ENCODE measurements at regions not wholly inside any gene's neighbourhood (a gene's known extent, or its start where the extent isn't known, plus 50 kb on each side); places are given as distances from the start of the nearest gene placed in this dataset.

DNA sequence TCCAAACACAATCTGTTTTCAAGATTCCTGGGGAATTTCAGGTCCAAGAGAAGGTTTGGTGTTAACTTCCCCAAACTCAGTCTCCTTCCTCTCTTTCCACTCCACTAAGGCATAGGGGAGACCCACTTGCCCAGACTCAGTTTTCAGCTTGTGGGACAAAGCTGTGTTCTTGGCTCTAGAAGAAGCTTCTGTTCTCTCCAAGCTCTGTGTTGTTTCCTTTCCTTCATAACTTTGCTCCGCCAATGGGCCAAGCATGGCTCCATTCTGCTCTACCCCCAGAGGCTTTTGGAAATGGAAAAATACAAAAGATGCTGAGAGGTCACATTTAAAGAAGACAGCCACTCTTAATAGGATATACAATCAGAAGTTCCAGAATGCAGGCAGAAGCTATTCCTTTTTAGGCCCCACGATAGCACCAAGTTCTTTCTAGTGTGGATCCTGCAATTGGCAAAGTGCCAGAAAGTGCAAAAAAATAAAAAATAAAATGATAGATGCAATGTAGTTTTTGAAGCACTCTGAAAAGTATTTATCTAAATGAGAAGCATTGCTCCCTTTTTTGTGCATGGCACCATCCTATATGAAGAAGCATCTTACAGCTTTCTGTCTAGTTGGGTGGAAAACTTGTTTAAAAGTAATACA is 510.1 kb downstream of the TXNL1 start:
- H2AFZ ChIP-seq (ENCODE audit: low read length), result no peak overlapping the region
- no peaks in the 10 kb centered on the region for H3K9me3 ChIP-seq (replicated peaks; ENCODE audit: insufficient read depth, low read length)
- H3F3A ChIP-seq (ENCODE audit: insufficient read depth, low read length), result no peaks in the 10 kb centered on the region
- no peaks in the 10 kb centered on the region for H3K27me3 ChIP-seq (replicated peaks; ENCODE audit: insufficient read depth, low read length)
- no peak overlapping the region for H3K4me3 ChIP-seq (ENCODE audit: low read length)
- no peak overlapping the region for H3K9ac ChIP-seq (ENCODE audit: low read length)
- no peak overlapping the region for H3K27ac ChIP-seq (ENCODE audit: low read length)
- no peak for TF ChIP-seq EZH2phosphoT487 (IDR thresholded peaks at IDR 0.05; ENCODE audit: low read length)
- TF ChIP-seq EZH2 (optimal IDR thresholded peaks at IDR 0.05; ENCODE audit: low read depth, low read length), result no peak
- TF ChIP-seq, protein P1, sequence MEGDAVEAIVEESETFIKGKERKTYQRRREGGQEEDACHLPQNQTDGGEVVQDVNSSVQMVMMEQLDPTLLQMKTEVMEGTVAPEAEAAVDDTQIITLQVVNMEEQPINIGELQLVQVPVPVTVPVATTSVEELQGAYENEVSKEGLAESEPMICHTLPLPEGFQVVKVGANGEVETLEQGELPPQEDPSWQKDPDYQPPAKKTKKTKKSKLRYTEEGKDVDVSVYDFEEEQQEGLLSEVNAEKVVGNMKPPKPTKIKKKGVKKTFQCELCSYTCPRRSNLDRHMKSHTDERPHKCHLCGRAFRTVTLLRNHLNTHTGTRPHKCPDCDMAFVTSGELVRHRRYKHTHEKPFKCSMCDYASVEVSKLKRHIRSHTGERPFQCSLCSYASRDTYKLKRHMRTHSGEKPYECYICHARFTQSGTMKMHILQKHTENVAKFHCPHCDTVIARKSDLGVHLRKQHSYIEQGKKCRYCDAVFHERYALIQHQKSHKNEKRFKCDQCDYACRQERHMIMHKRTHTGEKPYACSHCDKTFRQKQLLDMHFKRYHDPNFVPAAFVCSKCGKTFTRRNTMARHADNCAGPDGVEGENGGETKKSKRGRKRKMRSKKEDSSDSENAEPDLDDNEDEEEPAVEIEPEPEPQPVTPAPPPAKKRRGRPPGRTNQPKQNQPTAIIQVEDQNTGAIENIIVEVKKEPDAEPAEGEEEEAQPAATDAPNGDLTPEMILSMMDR (IDR thresholded peaks at IDR 0.05; ENCODE audit: low read length), result no peak
- H3K79me2 ChIP-seq (ENCODE audit: low read length), result no peaks in the 10 kb centered on the region
- H3K4me1 ChIP-seq (ENCODE audit: low read length), result no peaks in the 10 kb centered on the region
- no peak overlapping the region for H3K4me2 ChIP-seq (ENCODE audit: low read depth, low read length)
- H3K9me2 ChIP-seq (replicated peaks; ENCODE audit: insufficient read depth, low read length), result no peaks in the 10 kb centered on the region
- H4K20me1 ChIP-seq (ENCODE audit: insufficient read depth, low read length), result no peaks in the 10 kb centered on the region
- DNase-seq, result no peak
- H3K36me3 ChIP-seq (replicated peaks; ENCODE audit: insufficient read depth, low read length), result no peaks in the 10 kb centered on the region

DNA sequence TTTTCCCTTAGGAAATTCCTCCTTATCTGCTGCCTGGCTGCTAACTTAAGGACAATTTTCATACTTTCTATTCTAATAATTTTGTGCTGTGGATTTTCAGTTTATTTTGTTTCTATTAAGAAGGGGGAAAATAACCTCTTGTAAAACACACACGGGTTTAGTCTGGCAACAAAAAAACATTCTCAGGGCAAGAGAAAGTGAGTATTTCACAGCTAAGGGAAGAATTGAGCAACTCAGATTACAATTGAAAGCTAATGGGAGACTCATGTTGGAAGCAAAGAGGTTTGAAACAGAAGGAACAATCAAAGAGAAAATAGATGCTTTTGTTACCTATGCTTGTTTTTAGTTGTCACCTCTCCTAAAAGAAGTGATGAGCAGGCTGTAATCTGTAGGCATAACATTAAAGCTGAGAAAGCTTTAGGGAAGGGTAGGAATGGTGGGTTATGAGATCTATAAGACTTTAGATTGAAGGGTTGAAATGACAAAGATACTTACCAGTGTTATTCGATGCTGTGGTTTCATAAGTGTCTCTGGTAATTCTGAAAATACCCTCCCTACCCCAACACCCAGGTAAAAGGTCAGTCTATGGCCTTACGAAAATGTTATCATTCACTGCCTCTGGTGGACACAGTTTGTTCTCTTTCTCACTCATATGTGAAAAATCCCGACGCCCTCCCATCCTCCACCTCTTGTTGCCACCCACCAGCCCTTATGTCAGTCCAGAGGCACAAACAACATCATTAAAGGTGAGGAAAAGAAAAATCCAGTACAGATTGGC is 510.9 kb downstream of the TXNL1 start:
- no peaks in the 10 kb centered on the region for H3K79me2 ChIP-seq (ENCODE audit: low read length)
- H3K4me3 ChIP-seq (ENCODE audit: low read length), result no peak overlapping the region
- H3K4me2 ChIP-seq (ENCODE audit: low read depth, low read length), result no peak overlapping the region
- no peak for TF ChIP-seq EZH2 (optimal IDR thresholded peaks at IDR 0.05; ENCODE audit: low read depth, low read length)
- TF ChIP-seq, protein P1 (IDR thresholded peaks at IDR 0.05; ENCODE audit: low read length), result no peak
- H3K27me3 ChIP-seq (replicated peaks; ENCODE audit: insufficient read depth, low read length), result no peaks in the 10 kb centered on the region
- no peaks in the 10 kb centered on the region for H4K20me1 ChIP-seq (ENCODE audit: insufficient read depth, low read length)
- no peaks in the 10 kb centered on the region for H3K4me1 ChIP-seq (ENCODE audit: low read length)
- no peak overlapping the region for H3K27ac ChIP-seq (ENCODE audit: low read length)
- no peaks in the 10 kb centered on the region for H3K9me3 ChIP-seq (replicated peaks; ENCODE audit: insufficient read depth, low read length)
- H3K36me3 ChIP-seq (replicated peaks; ENCODE audit: insufficient read depth, low read length), result no peaks in the 10 kb centered on the region
- no peak overlapping the region for H3K9ac ChIP-seq (ENCODE audit: low read length)
- no peak overlapping the region for H2AFZ ChIP-seq (ENCODE audit: low read length)
- no peak for DNase-seq
- H3K9me2 ChIP-seq (replicated peaks; ENCODE audit: insufficient read depth, low read length), result no peaks in the 10 kb centered on the region
- H3F3A ChIP-seq (ENCODE audit: insufficient read depth, low read length), result no peaks in the 10 kb centered on the region

DNA sequence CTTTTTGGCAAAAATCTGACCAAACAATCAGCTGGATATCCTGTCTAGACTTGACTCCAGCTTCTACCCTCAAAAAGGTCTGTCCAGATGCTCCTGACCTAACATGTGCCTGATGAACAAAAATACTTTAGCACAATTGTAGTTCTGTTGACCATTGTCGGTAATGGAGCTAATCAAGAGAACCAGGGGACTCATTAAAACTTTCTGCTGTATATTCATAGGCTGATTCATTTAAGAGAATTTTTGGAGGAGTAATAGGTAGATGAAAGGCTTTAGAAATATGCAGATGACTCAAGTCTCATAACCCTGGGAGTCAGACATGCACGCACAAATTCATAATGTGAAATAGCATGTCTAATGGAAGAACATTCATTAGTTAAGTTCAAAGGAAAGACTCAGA is 514.2 kb downstream of the TXNL1 start:
- Histone ChIP-seq H3K4me2 (ENCODE audit: low read depth, low read length) (no peak overlapping the region), H3K9me2 (replicated peaks; ENCODE audit: insufficient read depth, low read length) (no peaks in the 10 kb centered on the region), H3K4me3 (ENCODE audit: low read length) (no peak overlapping the region), H3K9me3 (replicated peaks; ENCODE audit: insufficient read depth, low read length) (no peaks in the 10 kb centered on the region), H4K20me1 (ENCODE audit: insufficient read depth, low read length) (no peaks in the 10 kb centered on the region), H3K27me3 (replicated peaks; ENCODE audit: insufficient read depth, low read length) (no peaks in the 10 kb centered on the region), H3K27ac (ENCODE audit: low read length) (no peak overlapping the region), H3K36me3 (replicated peaks; ENCODE audit: insufficient read depth, low read length) (no peaks in the 10 kb centered on the region), H3K9ac (ENCODE audit: low read length) (no peak overlapping the region), H3F3A (ENCODE audit: insufficient read depth, low read length) (no peaks in the 10 kb centered on the region), H2AFZ (ENCODE audit: low read length) (no peak overlapping the region; the same call in 1 of the 2 replicates), H3K79me2 (ENCODE audit: low read length) (no peaks in the 10 kb centered on the region), H3K4me1 (ENCODE audit: low read length) (no peaks in the 10 kb centered on the region)
- TF ChIP-seq, protein P1 (IDR thresholded peaks at IDR 0.05; ENCODE audit: low read length), result no peak
- TF ChIP-seq EZH2phosphoT487 (IDR thresholded peaks at IDR 0.05; ENCODE audit: low read length), result no peak
- TF ChIP-seq EZH2 (optimal IDR thresholded peaks at IDR 0.05; ENCODE audit: low read depth, low read length), result no peak
- DNase-seq, result no peak

Data from MM.1S (cell line).